Peyer's patch (tissue), 4 donors: ENCODE measurements at regions not wholly inside any gene's neighbourhood (a gene's known extent, or its start where the extent isn't known, plus 50 kb on each side); places are given as distances from the start of the nearest gene placed in this dataset.

Experiments used
- DNase-seq, 3 donors: peaks; one replicate each; pipeline ENCODE4 v3.0.0-alpha.2; 2017 to 2019
- H3K27ac ChIP-seq, 4 donors: fragments of 200-600 bp; sonication (generic); one replicate each; pipeline ENCODE4 v1.5.1; 2016 to 2019
- H3K27me3 ChIP-seq, 2 donors: fragments of 200-600 bp; sonication (generic); one replicate each; pipeline ENCODE4 v1.5.1; 2019
- H3K36me3 ChIP-seq, 3 donors: fragments of 200-600 bp; sonication (generic); one replicate each; pipeline ENCODE4 v1.5.1; 2016 to 2019
- H3K4me1 ChIP-seq, 4 donors: fragments of 200-600 bp; sonication (generic); one replicate each; pipeline ENCODE4 v1.5.1; 2016 to 2019
- H3K4me3 ChIP-seq, 4 donors: fragments of 200-600 bp; sonication (generic); 1 replicate in 3 of 4; 2 replicates in 1 of 4; pipeline ENCODE4 v1.5.1; 2016 to 2019; ENCODE audit warnings: mild to moderate bottlenecking in 1 of 4
- H3K9me3 ChIP-seq, 4 donors: fragments of 200-600 bp; sonication (generic); one replicate each; pipeline ENCODE4 v1.5.1; 2016 to 2019; ENCODE audit warnings: mild to moderate bottlenecking in 1 of 4
- CTCF ChIP-seq, 6 experiments: fragments of 450-650 bp in 4 of 6; fragments of 200-600 bp in 2 of 6; sonication (generic) in 1 of 6; IDR thresholded peaks; one replicate each; pipeline ENCODE4 v1.5.1; 2017 to 2019; ENCODE audit warnings: antibody characterized with exemption in 6 of 6, mild to moderate bottlenecking in 3 of 6, moderate library complexity in 1 of 6
- POLR2A ChIP-seq, 2 donors: fragments of 450-650 bp; IDR thresholded peaks; one replicate each; pipeline ENCODE4 v1.5.1; 2017; ENCODE audit warnings: antibody characterized with exemption in 2 of 2, mild to moderate bottlenecking in 2 of 2, moderate library complexity in 2 of 2

- Histone ChIP-seq H3K36me3 (no peaks in the 10 kb centered on the region), H3K27me3 (no peaks in the 10 kb centered on the region), H3K4me1 (no peaks in the 10 kb centered on the region), H3K9me3 (no peaks in the 10 kb centered on the region), H3K27ac (no peak overlapping the region), H3K4me3 (no peak overlapping the region)
- no peak for TF ChIP-seq CTCF (IDR thresholded peaks at IDR 0.05)
- no peak for TF ChIP-seq POLR2A (IDR thresholded peaks at IDR 0.05)
- DNase-seq = no peak
Measured at GRCh38 chr13:80787604-80788003, 446.7 kb upstream of the SPRY2 start.

GRCh38 chr13:80783926-80784565, 443.1 kb upstream of the SPRY2 start:
- TF ChIP-seq POLR2A (IDR thresholded peaks at IDR 0.05) (no peak), CTCF (IDR thresholded peaks at IDR 0.05) (no peak)
- H3K9me3 ChIP-seq = no peaks in the 10 kb centered on the region
- no peaks in the 10 kb centered on the region for H3K4me1 ChIP-seq
- H3K4me3 ChIP-seq = no peak overlapping the region
- no peaks in the 10 kb centered on the region for H3K36me3 ChIP-seq
- no peaks in the 10 kb centered on the region for H3K27me3 ChIP-seq
- DNase-seq = no peak
- no peak overlapping the region for H3K27ac ChIP-seq

GRCh38 chr13:80782441-80782840, 441.5 kb upstream of the SPRY2 start:
- Histone ChIP-seq H3K9me3 (no peaks in the 10 kb centered on the region), H3K4me1 (no peaks in the 10 kb centered on the region), H3K27me3 (no peaks in the 10 kb centered on the region), H3K36me3 (no peaks in the 10 kb centered on the region), H3K4me3 (no peak overlapping the region), H3K27ac (no peak overlapping the region)
- DNase-seq = no peak
- TF ChIP-seq CTCF (IDR thresholded peaks at IDR 0.05) (no peak), POLR2A (IDR thresholded peaks at IDR 0.05) (no peak)

GRCh38 chr13:80778297-80778696, 437.4 kb upstream of the SPRY2 start:
- Histone ChIP-seq H3K27ac (no peak overlapping the region), H3K27me3 (no peaks in the 10 kb centered on the region), H3K9me3 (no peaks in the 10 kb centered on the region), H3K36me3 (no peaks in the 10 kb centered on the region), H3K4me1 (no peaks in the 10 kb centered on the region), H3K4me3 (no peak overlapping the region)
- DNase-seq = no peak
- no peak for TF ChIP-seq POLR2A (IDR thresholded peaks at IDR 0.05)
- no peak for TF ChIP-seq CTCF (IDR thresholded peaks at IDR 0.05)

- DNase-seq = no peak
- TF ChIP-seq POLR2A (IDR thresholded peaks at IDR 0.05) (no peak), CTCF (IDR thresholded peaks at IDR 0.05) (no peak)
- Histone ChIP-seq H3K4me3 (no peak overlapping the region), H3K27ac (no peak overlapping the region), H3K27me3 (no peaks in the 10 kb centered on the region), H3K4me1 (no peaks in the 10 kb centered on the region), H3K36me3 (no peaks in the 10 kb centered on the region), H3K9me3 (no peaks in the 10 kb centered on the region)
Measured at GRCh38 chr13:80757694-80758093, 416.8 kb upstream of the SPRY2 start.

- Histone ChIP-seq H3K27me3 (no peaks in the 10 kb centered on the region), H3K36me3 (no peaks in the 10 kb centered on the region), H3K4me1 (no peaks in the 10 kb centered on the region), H3K4me3 (no peak overlapping the region), H3K9me3 (no peaks in the 10 kb centered on the region), H3K27ac (no peak overlapping the region)
- DNase-seq = no peak
- TF ChIP-seq CTCF (IDR thresholded peaks at IDR 0.05) (no peak), POLR2A (IDR thresholded peaks at IDR 0.05) (no peak)
Measured at GRCh38 chr13:80755910-80756309, 415.0 kb upstream of the SPRY2 start.
